PC-3 (cell line): ENCODE measurements at regions not wholly inside any gene's neighbourhood (a gene's known extent, or its start where the extent isn't known, plus 50 kb on each side); places are given as distances from the start of the nearest gene placed in this dataset.

ENCODE experiments used
- EZH2 ChIP-seq: fragments of 300-600 bp; sonication (generic); IDR thresholded peaks from one replicate; pipeline ENCODE4 v1.6.1; 2017; ENCODE audit warnings: antibody characterized with exemption, mild to moderate bottlenecking, low read length; ENCODE audit not compliant: unreplicated experiment
- EZH2phosphoT487 ChIP-seq: fragments of 300-600 bp; sonication (generic); IDR thresholded peaks from 2 replicates; pipeline ENCODE4 v1.6.1; 2018; ENCODE audit warnings: mild to moderate bottlenecking, antibody characterized with exemption, low read length, borderline replicate concordance

- TF ChIP-seq EZH2phosphoT487: no peak
- TF ChIP-seq EZH2: no peak
These were observed 198.4 kb upstream of the NR3C1 start for GRCh38 chr5:143601917-143602333.
